Pancreas (tissue), 10 donors: ENCODE measurements at regions not wholly inside any gene's neighbourhood (a gene's known extent, or its start where the extent isn't known, plus 50 kb on each side); places are given as distances from the start of the nearest gene placed in this dataset.

Experiments
- ATAC-seq, 4 donors: fragments of 200-7000 bp; cut with Tn5 transposase; one replicate each; pipeline versions ENCODE4 v1.8.0 to v1.9.1; 2020; ENCODE audit warnings: mild to moderate bottlenecking in 4 of 4, moderate library complexity in 4 of 4
- DNase-seq, 6 donors: peaks; one replicate each; pipeline ENCODE4 v3.0.0-alpha.2; 2020
- FAIRE-seq: peaks from 2 replicates; lab custom pipeline; 2012; peaks lifted over from hg19 to GRCh38; lab: Jason Lieb, UNC
- H3K27ac ChIP-seq, 4 donors: fragments of 200-600 bp; sonication (generic); 1 replicate in 3 of 4; 2 replicates in 1 of 4; pipeline versions ENCODE4 v1.5.0 to v1.8.0; 2020
- H3K27me3 ChIP-seq, 4 donors: fragments of 200-600 bp; one replicate each; pipeline ENCODE4 v1.8.0; 2021
- H3K36me3 ChIP-seq, 3 donors: fragments of 200-600 bp; sonication (generic) in 1 of 3; one replicate each; pipeline versions ENCODE4 v1.5.0 to v1.8.0; 2020 to 2021
- H3K4me1 ChIP-seq, 3 donors: fragments of 200-600 bp; one replicate each; pipeline ENCODE4 v1.8.0; 2021
- H3K4me3 ChIP-seq, 4 donors: fragments of 200-600 bp; sonication (generic) in 2 of 4; one replicate each; pipeline versions ENCODE4 v1.5.0 to v1.8.0; 2020 to 2021
- H3K9me3 ChIP-seq, 4 donors: fragments of 200-600 bp; one replicate each; pipeline ENCODE4 v1.8.0; 2021
- WGBS, 2 donors: extraction: QIAGEN DNeasy Blood & Tissue Kit; methylation state at CpG; one replicate each; pipeline ENCODE4 v1.1.7; 2013; 5-methylcytosine and 5-hydroxymethylcytosine counted together
- intact Hi-C, 3 donors: fragments of 100-400 bp; cut with DNase I; formaldehyde crosslinking; loops; one replicate each; pipeline versions ENCODE4 v1.11.1 to v1.14.2; 2022
- TF ChIP-seq, protein P1 (sequence below), 4 donors: fragments of 200-600 bp; sonication (generic) in 3 of 4; IDR thresholded peaks; one replicate each; pipeline versions ENCODE4 v1.5.0 to v1.8.0; 2021; ENCODE audit warnings: antibody characterized with exemption in 4 of 4
- donor health status: healthy with polysubstance abuse.
- donor health status: DM: no; HTN: no; CAD: no; lungs with moderate emphysema.
- donor health status: DM: no; HTN: no; CAD: no.
- donor health status: control.
- donor health status: control.
- donor health status: Bipolar disorder and iron deficiency.
- donor health status: DM: yes; HTN: yes; CAD: no.
- donor health status: DM: no; HTN: no; CAD: no.
- donor health status: DM: no; HTN: no; CAD: no.
- donor health status: DM: yes; HTN: yes; CAD: no.

DNA sequence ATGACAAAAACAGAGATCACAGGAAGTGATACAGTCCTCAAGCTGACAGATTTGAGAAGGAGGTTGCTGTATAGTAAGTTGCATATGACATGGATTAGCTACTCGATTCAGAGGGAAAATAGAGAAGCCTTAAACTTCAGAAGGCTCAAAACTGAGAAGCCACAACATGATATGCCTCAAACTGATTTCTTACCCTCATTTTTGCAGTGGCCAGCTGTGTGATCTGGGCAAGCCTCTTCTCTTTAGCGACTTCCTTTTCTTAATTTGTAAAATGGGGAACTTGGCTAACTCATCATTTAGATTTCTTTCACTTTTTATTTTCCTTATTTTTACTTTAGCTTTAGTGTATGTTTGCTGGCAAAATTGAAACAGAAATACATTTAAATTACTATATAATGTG is 421.1 kb downstream of the KIF4B start:
- no peak overlapping the region for H3K4me3 ChIP-seq
- no peaks in the 10 kb centered on the region for H3K27me3 ChIP-seq
- no peaks in the 10 kb centered on the region for H3K9me3 ChIP-seq
- no peak overlapping the region for H3K27ac ChIP-seq
- DNase-seq, result no peak
- no peak for FAIRE-seq
- no peak for ATAC-seq
- TF ChIP-seq, protein P1, sequence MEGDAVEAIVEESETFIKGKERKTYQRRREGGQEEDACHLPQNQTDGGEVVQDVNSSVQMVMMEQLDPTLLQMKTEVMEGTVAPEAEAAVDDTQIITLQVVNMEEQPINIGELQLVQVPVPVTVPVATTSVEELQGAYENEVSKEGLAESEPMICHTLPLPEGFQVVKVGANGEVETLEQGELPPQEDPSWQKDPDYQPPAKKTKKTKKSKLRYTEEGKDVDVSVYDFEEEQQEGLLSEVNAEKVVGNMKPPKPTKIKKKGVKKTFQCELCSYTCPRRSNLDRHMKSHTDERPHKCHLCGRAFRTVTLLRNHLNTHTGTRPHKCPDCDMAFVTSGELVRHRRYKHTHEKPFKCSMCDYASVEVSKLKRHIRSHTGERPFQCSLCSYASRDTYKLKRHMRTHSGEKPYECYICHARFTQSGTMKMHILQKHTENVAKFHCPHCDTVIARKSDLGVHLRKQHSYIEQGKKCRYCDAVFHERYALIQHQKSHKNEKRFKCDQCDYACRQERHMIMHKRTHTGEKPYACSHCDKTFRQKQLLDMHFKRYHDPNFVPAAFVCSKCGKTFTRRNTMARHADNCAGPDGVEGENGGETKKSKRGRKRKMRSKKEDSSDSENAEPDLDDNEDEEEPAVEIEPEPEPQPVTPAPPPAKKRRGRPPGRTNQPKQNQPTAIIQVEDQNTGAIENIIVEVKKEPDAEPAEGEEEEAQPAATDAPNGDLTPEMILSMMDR (IDR thresholded peaks at IDR 0.05), result no peak
- H3K4me1 ChIP-seq, result no peaks in the 10 kb centered on the region
- 58 to 61% methylated on average over 2 of the region's 2 CpGs for WGBS, 2 donors
- no peaks in the 10 kb centered on the region for H3K36me3 ChIP-seq
- intact Hi-C loops, result no loop called here

- intact Hi-C loops, result no loop called here
These were observed 428.3 kb downstream of the KIF4B start for GRCh38 chr5:155441849-155442248.

GRCh38 chr5:155451106-155451505 is 437.6 kb downstream of the KIF4B start:
- DNase-seq, result no peak
- WGBS, 2 donors, result 23 to 31% methylated on average over 2 of the region's 2 CpGs
- Histone ChIP-seq H3K9me3 (no peaks in the 10 kb centered on the region), H3K27me3 (no peaks in the 10 kb centered on the region), H3K4me1 (no peaks in the 10 kb centered on the region), H3K4me3 (no peak overlapping the region), H3K27ac (no peak overlapping the region), H3K36me3 (no peaks in the 10 kb centered on the region)
- ATAC-seq, result no peak
- no peak for FAIRE-seq
- intact Hi-C loops, result no loop called here
- TF ChIP-seq, protein P1 (IDR thresholded peaks at IDR 0.05), result no peak

More at GRCh38 chr5:155441849-155442248, 428.3 kb downstream of the KIF4B start:
- Histone ChIP-seq H3K4me3 (no peak overlapping the region), H3K27me3 (no peaks in the 10 kb centered on the region), H3K27ac (no peak overlapping the region), H3K36me3 (no peaks in the 10 kb centered on the region), H3K4me1 (no peaks in the 10 kb centered on the region), H3K9me3 (no peaks in the 10 kb centered on the region)
- no peak for DNase-seq
- TF ChIP-seq, protein P1 (IDR thresholded peaks at IDR 0.05), result no peak
- no peak for FAIRE-seq
- ATAC-seq, result no peak

DNA sequence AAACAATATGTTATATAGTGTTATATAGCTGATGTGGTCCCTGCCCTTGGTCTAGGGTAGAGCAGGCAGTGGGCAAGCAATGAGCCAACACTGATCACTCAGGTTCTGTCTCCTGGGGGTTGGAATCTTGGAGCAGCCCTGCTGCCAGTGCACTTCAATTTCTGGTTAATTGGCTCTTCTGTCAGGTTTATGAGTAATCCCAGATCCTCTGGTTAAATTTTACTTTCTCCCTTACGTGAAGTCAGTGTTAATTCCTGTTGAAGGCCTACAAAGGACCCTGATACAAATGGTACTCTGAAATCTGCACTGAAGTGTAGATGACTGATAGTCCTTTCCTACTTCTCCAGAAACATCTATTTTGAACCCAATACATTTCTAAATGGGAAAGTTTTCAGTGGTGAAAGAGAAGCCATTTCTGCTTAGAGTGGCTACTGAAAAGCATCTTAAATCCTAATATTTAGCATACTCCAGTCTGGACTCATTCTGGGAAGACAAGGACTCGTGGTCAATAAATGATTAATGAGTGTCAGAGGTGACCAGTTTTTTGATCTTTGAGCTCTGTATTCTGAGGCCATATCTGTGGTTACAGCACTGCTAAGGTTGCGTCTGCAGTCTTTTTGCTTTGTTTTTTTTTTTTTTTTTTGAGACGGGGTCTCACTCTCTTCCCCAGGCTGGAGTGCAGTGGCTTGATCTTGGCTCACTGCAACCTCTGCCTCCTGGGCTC is 442.4 kb downstream of the KIF4B start:
- no peak for ATAC-seq
- FAIRE-seq, result no peak
- no peak for DNase-seq

More for the DNA sequence above, 442.4 kb downstream of the KIF4B start:
- 43 to 51% methylated on average over 4 of the region's 4 CpGs for WGBS, 2 donors
- no peak overlapping the region for H3K27ac ChIP-seq
- H3K9me3 ChIP-seq, result no peaks in the 10 kb centered on the region
- intact Hi-C loops, result no loop called here
- no peaks in the 10 kb centered on the region for H3K36me3 ChIP-seq
- no peaks in the 10 kb centered on the region for H3K27me3 ChIP-seq
- no peak overlapping the region for H3K4me3 ChIP-seq
- H3K4me1 ChIP-seq, result no peaks in the 10 kb centered on the region
- TF ChIP-seq, protein P1 (IDR thresholded peaks at IDR 0.05), result no peak
